ENCODE measurements at regions not wholly inside any gene's neighbourhood (a gene's known extent, or its start where the extent isn't known, plus 50 kb on each side); places are given as distances from the start of the nearest gene placed in this dataset.

GRCh38 chr15:73818308-73818985 lies 54.9 kb upstream of the TBC1D21 start (continued):
- TF ChIP-seq HDAC6 (IDR thresholded peaks at IDR 0.05; ENCODE audit: low read depth, low read length) (no peak), CHD7 (IDR thresholded peaks at IDR 0.05; ENCODE audit: insufficient replicate concordance, low read length) (no peak), TAF7 (optimal IDR thresholded peaks at IDR 0.05; ENCODE audit: borderline replicate concordance, low read depth, low read length) (no peak), HDAC2 (IDR thresholded peaks at IDR 0.05; ENCODE audit: borderline replicate concordance in 1 of 2, low read depth in 2 of 2, low read length in 2 of 2) (no peak), GTF2F1 (IDR thresholded peaks at IDR 0.05; ENCODE audit: borderline replicate concordance, low read depth, low read length) (no peak)
- TF ChIP-seq, protein P1, sequence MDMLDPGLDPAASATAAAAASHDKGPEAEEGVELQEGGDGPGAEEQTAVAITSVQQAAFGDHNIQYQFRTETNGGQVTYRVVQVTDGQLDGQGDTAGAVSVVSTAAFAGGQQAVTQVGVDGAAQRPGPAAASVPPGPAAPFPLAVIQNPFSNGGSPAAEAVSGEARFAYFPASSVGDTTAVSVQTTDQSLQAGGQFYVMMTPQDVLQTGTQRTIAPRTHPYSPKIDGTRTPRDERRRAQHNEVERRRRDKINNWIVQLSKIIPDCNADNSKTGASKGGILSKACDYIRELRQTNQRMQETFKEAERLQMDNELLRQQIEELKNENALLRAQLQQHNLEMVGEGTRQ (IDR thresholded peaks at IDR 0.05; ENCODE audit: low read length), result no peak
